Mesothelial cell of epicardium (in vitro differentiated cells): ENCODE measurements at regions not wholly inside any gene's neighbourhood (a gene's known extent, or its start where the extent isn't known, plus 50 kb on each side); places are given as distances from the start of the nearest gene placed in this dataset.
A peak's percentile ranks its signal among the peaks of the same experiment; 100 is the strongest.

ENCODE experiments used
- DNase-seq, 2 experiments: peaks; one replicate each; pipeline ENCODE4 v3.0.0; 2021; ENCODE audit warnings: low spot score in 2 of 2; ENCODE audit not compliant: unreplicated experiment in 2 of 2
- H3K27ac Mint-ChIP-seq: 2 replicates; pipeline ENCODE4 v1.8.0; 2021; ENCODE audit warnings: mixed read lengths
- H3K27me3 Mint-ChIP-seq: 2 replicates; pipeline ENCODE4 v1.8.0; 2021; ENCODE audit warnings: low read depth, mixed read lengths
- H3K36me3 Mint-ChIP-seq: 2 replicates; pipeline ENCODE4 v1.8.0; 2021; ENCODE audit warnings: mixed read lengths
- H3K4me1 Mint-ChIP-seq: 2 replicates; pipeline ENCODE4 v1.8.0; 2021; ENCODE audit warnings: mixed read lengths
- H3K4me3 Mint-ChIP-seq: 2 replicates; pipeline ENCODE4 v1.8.0; 2021; ENCODE audit warnings: mild to moderate bottlenecking, moderate library complexity, mixed read lengths
- H3K9me3 Mint-ChIP-seq: 2 replicates; pipeline ENCODE4 v1.8.0; 2021; ENCODE audit warnings: mixed read lengths
- CTCF ChIP-seq: fragments of 200-600 bp; sonication (generic); IDR thresholded peaks from one replicate; pipeline ENCODE4 v1.5.0; 2021; ENCODE audit warnings: antibody characterized with exemption; ENCODE audit not compliant: unreplicated experiment

- Mint-ChIP-seq H3K4me3 (no peak overlapping the region), H3K9me3 (peaks cover 13% of the 10 kb centered on the region), H3K27me3 (no peaks in the 10 kb centered on the region), H3K4me1 (peaks cover 19% of the 10 kb centered on the region), H3K27ac (no peak overlapping the region), H3K36me3 (peaks cover 9% of the 10 kb centered on the region)
- no peak for TF ChIP-seq CTCF
- no peak for DNase-seq
Measured at GRCh38 chr11:81010631-81011030, 1569.8 kb upstream of the TENM4 start.

- peaks cover 19% of the 10 kb centered on the region for H3K4me1 Mint-ChIP-seq
- TF ChIP-seq CTCF: no peak
Measured at GRCh38 chr11:81007046-81007445, 1566.2 kb upstream of the TENM4 start.

GRCh38 chr11:81005595-81005994 lies 1564.8 kb upstream of the TENM4 start:
- Mint-ChIP-seq H3K36me3 (peaks cover under 1% of the 10 kb centered on the region), H3K27ac (no peak overlapping the region), H3K4me3 (no peak overlapping the region), H3K27me3 (no peaks in the 10 kb centered on the region), H3K9me3 (peaks cover 5% of the 10 kb centered on the region), H3K4me1 (peaks cover 24% of the 10 kb centered on the region)
- DNase-seq: no peak
- TF ChIP-seq CTCF: no peak

More at GRCh38 chr11:81007046-81007445, 1566.2 kb upstream of the TENM4 start:
- Mint-ChIP-seq H3K27me3 (no peaks in the 10 kb centered on the region), H3K4me3 (no peak overlapping the region), H3K27ac (no peak overlapping the region), H3K36me3 (peaks cover 5% of the 10 kb centered on the region), H3K9me3 (peaks cover 6% of the 10 kb centered on the region)
- DNase-seq: no peak

GRCh38 chr11:81004576-81004975 lies 1563.7 kb upstream of the TENM4 start:
- peaks cover 7% of the 10 kb centered on the region for H3K9me3 Mint-ChIP-seq
- H3K4me1 Mint-ChIP-seq: peaks cover 21% of the 10 kb centered on the region
- no peak overlapping the region for H3K27ac Mint-ChIP-seq
- no peak overlapping the region for H3K4me3 Mint-ChIP-seq
- no peaks in the 10 kb centered on the region for H3K36me3 Mint-ChIP-seq
- TF ChIP-seq CTCF: no peak
- DNase-seq: no peak
- no peaks in the 10 kb centered on the region for H3K27me3 Mint-ChIP-seq

- no peak for TF ChIP-seq CTCF
- peaks cover 12% of the 10 kb centered on the region for H3K9me3 Mint-ChIP-seq
- no peaks in the 10 kb centered on the region for H3K27me3 Mint-ChIP-seq
- peaks cover 21% of the 10 kb centered on the region for H3K4me1 Mint-ChIP-seq
- no peak overlapping the region for H3K27ac Mint-ChIP-seq
- H3K4me3 Mint-ChIP-seq: no peak overlapping the region
- no peaks in the 10 kb centered on the region for H3K36me3 Mint-ChIP-seq
- no peak for DNase-seq
Measured at GRCh38 chr11:81002374-81002773, 1561.5 kb upstream of the TENM4 start.

- H3K27me3 Mint-ChIP-seq: no peaks in the 10 kb centered on the region
- no peaks in the 10 kb centered on the region for H3K36me3 Mint-ChIP-seq
- H3K27ac Mint-ChIP-seq: peak overlapping the region; percentile 51
- peaks cover 21% of the 10 kb centered on the region for H3K4me1 Mint-ChIP-seq
- H3K9me3 Mint-ChIP-seq: peaks cover 12% of the 10 kb centered on the region
- DNase-seq: no peak
- TF ChIP-seq CTCF: no peak
- no peak overlapping the region for H3K4me3 Mint-ChIP-seq
Measured at GRCh38 chr11:81000735-81001134, 1559.9 kb upstream of the TENM4 start.
